ENCODE measurements at regions not wholly inside any gene's neighbourhood (a gene's known extent, or its start where the extent isn't known, plus 50 kb on each side); places are given as distances from the start of the nearest gene placed in this dataset.
"Not testable (repeated sequence)": the region's sequence is repeated elsewhere in the genome, so short reads cannot be mapped to it uniquely, and the experiment has no call there.

GRCh38 chr18:8882632-8883408 lies 177.5 kb downstream of the MTCL1 start:
- intact Hi-C loops (cut with micrococcal nuclease) = no loop called here

- intact Hi-C loops (cut with micrococcal nuclease) = no loop called here
These were observed 178.0 kb downstream of the MTCL1 start for GRCh38 chr18:8883409-8883668.

GRCh38 chr18:8887877-8888276 lies 182.5 kb downstream of the MTCL1 start:
- intact Hi-C loops (cut with micrococcal nuclease) = not testable (repeated sequence)

GRCh38 chr18:8889489-8889888 lies 184.1 kb downstream of the MTCL1 start:
- intact Hi-C loops (cut with micrococcal nuclease) = no loop called here

- intact Hi-C loops (cut with micrococcal nuclease) = not testable (repeated sequence)
These were observed 185.1 kb downstream of the MTCL1 start for GRCh38 chr18:8890503-8890902.

GRCh38 chr18:8890957-8891464 lies 185.7 kb downstream of the MTCL1 start:
- intact Hi-C loops (cut with micrococcal nuclease) = no loop called here

GRCh38 chr18:8893221-8893620 lies 187.9 kb downstream of the MTCL1 start:
- intact Hi-C loops (cut with micrococcal nuclease) = no loop called here

- intact Hi-C loops (cut with micrococcal nuclease) = no loop called here
These were observed 188.4 kb downstream of the MTCL1 start for GRCh38 chr18:8893628-8894231.

- intact Hi-C loops (cut with micrococcal nuclease) = no loop called here
These were observed 189.5 kb downstream of the MTCL1 start for GRCh38 chr18:8894823-8895222.

GRCh38 chr18:8895341-8895740 lies 190.0 kb downstream of the MTCL1 start:
- intact Hi-C loops (cut with micrococcal nuclease) = no loop called here

- intact Hi-C loops (cut with micrococcal nuclease) = no loop called here
These were observed 190.7 kb downstream of the MTCL1 start for GRCh38 chr18:8895987-8896619.

- intact Hi-C loops (cut with micrococcal nuclease) = no loop called here
These were observed 193.6 kb downstream of the MTCL1 start for GRCh38 chr18:8899000-8899399.

GRCh38 chr18:8900552-8900951 lies 195.2 kb downstream of the MTCL1 start:
- intact Hi-C loops (cut with micrococcal nuclease) = no loop called here

GRCh38 chr18:8901019-8901418 lies 195.7 kb downstream of the MTCL1 start:
- intact Hi-C loops (cut with micrococcal nuclease) = no loop called here

GRCh38 chr18:8904316-8904715 lies 198.2 kb upstream of the NDUFV2 start:
- intact Hi-C loops (cut with micrococcal nuclease) = no loop called here

- intact Hi-C loops (cut with micrococcal nuclease) = no loop called here
These were observed 193.5 kb upstream of the NDUFV2 start for GRCh38 chr18:8908792-8909510.

- intact Hi-C loops (cut with micrococcal nuclease) = no loop called here
These were observed 192.2 kb upstream of the NDUFV2 start for GRCh38 chr18:8910186-8910822.

- intact Hi-C loops (cut with micrococcal nuclease) = no loop called here
These were observed 191.7 kb upstream of the NDUFV2 start for GRCh38 chr18:8910843-8911242.

- intact Hi-C loops (cut with micrococcal nuclease) = no loop called here
These were observed 190.8 kb upstream of the NDUFV2 start for GRCh38 chr18:8911408-8912340.
